ENCODE measurements at regions not wholly inside any gene's neighbourhood (a gene's known extent, or its start where the extent isn't known, plus 50 kb on each side); places are given as distances from the start of the nearest gene placed in this dataset.

GRCh38 chr2:18934886-18935285, 345.5 kb upstream of the NT5C1B start:
- Histone ChIP-seq H3K36me3 (ENCODE audit: control insufficient read depth in 2 of 2, insufficient read depth in 1 of 2, low read length in 2 of 2) (no peaks in the 10 kb centered on the region), H3K4me1 (ENCODE audit: control insufficient read depth, insufficient read depth, low read length) (no peaks in the 10 kb centered on the region), H3K9me3 (ENCODE audit: control insufficient read depth, insufficient read depth, low read depth, low read length) (no peaks in the 10 kb centered on the region), H3K27ac (ENCODE audit: extremely low read depth, low read depth, low read length) (no peak overlapping the region), H3K4me3 (ENCODE audit: low read depth, low read length) (no peak overlapping the region)
- TF ChIP-seq ZNF274 (IDR thresholded peaks at IDR 0.05; ENCODE audit: low read length) (no peak), ZNF274 (tag by site-specific recombination; IDR thresholded peaks at IDR 0.05; ENCODE audit: borderline replicate concordance) (no peak), AEBP2 (tag by site-specific recombination; IDR thresholded peaks at IDR 0.05; ENCODE audit: borderline replicate concordance) (no peak), OVOL3 (tag by site-specific recombination; IDR thresholded peaks at IDR 0.05) (no peak), BCL6B (tag by site-specific recombination; IDR thresholded peaks at IDR 0.05) (no peak), SETDB1 (IDR thresholded peaks at IDR 0.05; ENCODE audit: insufficient read length, low read length) (no peak), ZNF549 (tag by site-specific recombination; IDR thresholded peaks at IDR 0.05) (peak; percentile 97), KLF8 (tag by site-specific recombination; IDR thresholded peaks at IDR 0.05) (no peak), ZNF548 (tag by site-specific recombination; IDR thresholded peaks at IDR 0.05) (no peak), ZNF155 (tag by site-specific recombination; IDR thresholded peaks at IDR 0.05) (no peak)
- POLR2A ChIA-PET, result no interaction called here
- CTCF ChIA-PET, result no interaction called here

GRCh38 chr2:18932853-18933252, 343.5 kb upstream of the NT5C1B start:
- Histone ChIP-seq H3K9me3 (ENCODE audit: control insufficient read depth, insufficient read depth, low read depth, low read length) (no peaks in the 10 kb centered on the region), H3K27ac (ENCODE audit: extremely low read depth, low read depth, low read length) (no peak overlapping the region), H3K36me3 (ENCODE audit: control insufficient read depth in 2 of 2, insufficient read depth in 1 of 2, low read length in 2 of 2) (no peaks in the 10 kb centered on the region), H3K4me3 (ENCODE audit: low read depth, low read length) (no peak overlapping the region), H3K4me1 (ENCODE audit: control insufficient read depth, insufficient read depth, low read length) (no peaks in the 10 kb centered on the region)
- ChIA-PET POLR2A (no interaction called here), CTCF (no interaction called here)
- TF ChIP-seq ZBTB6 (tag by site-specific recombination; IDR thresholded peaks at IDR 0.05) (no peak), ZNF626 (tag by site-specific recombination; IDR thresholded peaks at IDR 0.05) (no peak), ZNF654 (tag by site-specific recombination; IDR thresholded peaks at IDR 0.05; ENCODE audit: low read depth) (no peak), ZXDB (tag by site-specific recombination; IDR thresholded peaks at IDR 0.05) (no peak), ZSCAN30 (tag by site-specific recombination; IDR thresholded peaks at IDR 0.05) (no peak), TRIM28 (IDR thresholded peaks at IDR 0.05; ENCODE audit: borderline replicate concordance, low read length) (no peak), ZNF114 (tag by site-specific recombination; IDR thresholded peaks at IDR 0.05) (no peak), ZNF585B (tag by site-specific recombination; IDR thresholded peaks at IDR 0.05) (no peak), ZNF335 (tag by site-specific recombination; conservative IDR thresholded peaks at IDR 0.05) (no peak), ZNF37A (tag by site-specific recombination; IDR thresholded peaks at IDR 0.05) (no peak), ZNF221 (tag by site-specific recombination; IDR thresholded peaks at IDR 0.05; ENCODE audit: borderline replicate concordance) (no peak)

GRCh38 chr2:18930971-18931370, 341.6 kb upstream of the NT5C1B start:
- ChIA-PET CTCF (no interaction called here), POLR2A (no interaction called here)
- no peaks in the 10 kb centered on the region for H3K36me3 ChIP-seq (ENCODE audit: control insufficient read depth in 2 of 2, insufficient read depth in 1 of 2, low read length in 2 of 2)

More at GRCh38 chr2:18930971-18931370, 341.6 kb upstream of the NT5C1B start:
- Histone ChIP-seq H3K4me1 (ENCODE audit: control insufficient read depth, insufficient read depth, low read length) (no peaks in the 10 kb centered on the region), H3K9me3 (ENCODE audit: control insufficient read depth, insufficient read depth, low read depth, low read length) (no peaks in the 10 kb centered on the region), H3K27ac (ENCODE audit: extremely low read depth, low read depth, low read length) (no peak overlapping the region), H3K4me3 (ENCODE audit: low read depth, low read length) (no peak overlapping the region)
- no peak for TF ChIP-seq ZNF433 (tag by site-specific recombination; IDR thresholded peaks at IDR 0.05; ENCODE audit: low read depth)
- no peak for TF ChIP-seq ZFP69B (tag by site-specific recombination; IDR thresholded peaks at IDR 0.05)
- TF ChIP-seq ZNF404 (tag by site-specific recombination; IDR thresholded peaks at IDR 0.05), result no peak
- no peak for TF ChIP-seq KLF9 (tag by site-specific recombination; IDR thresholded peaks at IDR 0.05; ENCODE audit: low read depth)
- TF ChIP-seq ZNF548 (tag by site-specific recombination; IDR thresholded peaks at IDR 0.05), result no peak

All from HEK293 (cell line).